HG02798 (cell line): ENCODE measurements at regions not wholly inside any gene's neighbourhood (a gene's known extent, or its start where the extent isn't known, plus 50 kb on each side); places are given as distances from the start of the nearest gene placed in this dataset.

Source experiments
- ATAC-seq: cut with Tn5 transposase; IDR thresholded peaks from one replicate; pipeline ENCODE4 v1.9.1; 2021; ENCODE audit warnings: mild to moderate bottlenecking; ENCODE audit not compliant: unreplicated experiment, poor library complexity

DNA sequence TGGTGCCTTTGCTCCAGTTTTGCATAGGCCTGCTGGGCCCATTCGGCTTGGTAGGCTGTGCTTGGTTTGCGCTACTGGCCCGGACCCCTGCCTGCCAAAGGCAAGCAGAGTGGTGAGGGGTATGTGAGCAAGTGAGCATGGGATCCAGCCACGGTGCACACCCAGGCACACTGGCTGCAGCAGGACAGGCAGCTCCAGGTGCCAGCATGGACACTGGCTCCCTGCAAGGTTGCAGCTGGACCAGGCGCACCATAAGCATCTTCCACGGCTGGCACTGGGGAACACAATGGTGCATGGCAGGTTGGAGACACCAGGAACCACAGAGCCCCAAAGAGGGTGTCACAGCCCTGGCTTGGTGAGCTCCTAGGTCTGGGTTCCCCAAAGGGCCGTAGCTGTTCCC, 693.5 kb upstream of the PTBP2 start:
- ATAC-seq: no peak

DNA sequence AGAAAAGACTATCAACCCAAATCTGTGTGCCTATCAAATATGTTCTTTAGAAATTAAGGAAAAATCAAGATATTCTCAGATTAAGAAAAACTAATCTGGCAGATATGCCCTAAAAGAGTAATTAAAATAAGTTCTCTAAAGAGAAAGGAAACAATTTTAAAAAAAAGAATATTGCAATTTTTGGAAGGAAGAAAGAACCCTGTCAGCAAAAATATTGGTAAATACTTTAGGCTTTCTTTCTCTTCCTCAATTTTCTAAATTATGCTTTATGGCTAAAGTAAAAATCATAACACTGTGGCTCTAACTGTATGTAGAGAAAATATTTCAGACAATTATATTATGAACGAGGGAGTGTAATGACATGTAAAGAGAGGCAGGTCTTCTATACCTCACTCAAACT, 691.3 kb upstream of the PTBP2 start:
- no peak for ATAC-seq

DNA sequence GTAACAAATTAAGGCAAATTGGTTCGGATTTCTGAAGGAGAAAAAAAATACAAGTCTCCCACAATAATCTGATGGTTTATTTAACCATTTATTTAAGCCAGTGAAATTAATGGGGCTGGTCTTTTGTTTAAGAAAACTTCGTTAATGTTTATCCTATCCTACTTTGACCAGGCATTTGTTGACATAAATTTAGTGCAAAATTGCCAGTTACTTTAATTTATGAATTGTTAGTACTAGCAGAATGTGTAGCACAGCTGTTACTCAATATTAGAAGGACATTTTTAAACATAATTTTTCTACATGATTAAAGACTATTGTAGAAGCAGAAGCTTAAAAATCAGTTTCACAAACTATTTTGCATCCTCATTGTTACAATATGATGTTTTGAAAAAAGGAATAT, 687.6 kb upstream of the PTBP2 start:
- ATAC-seq: no peak

DNA sequence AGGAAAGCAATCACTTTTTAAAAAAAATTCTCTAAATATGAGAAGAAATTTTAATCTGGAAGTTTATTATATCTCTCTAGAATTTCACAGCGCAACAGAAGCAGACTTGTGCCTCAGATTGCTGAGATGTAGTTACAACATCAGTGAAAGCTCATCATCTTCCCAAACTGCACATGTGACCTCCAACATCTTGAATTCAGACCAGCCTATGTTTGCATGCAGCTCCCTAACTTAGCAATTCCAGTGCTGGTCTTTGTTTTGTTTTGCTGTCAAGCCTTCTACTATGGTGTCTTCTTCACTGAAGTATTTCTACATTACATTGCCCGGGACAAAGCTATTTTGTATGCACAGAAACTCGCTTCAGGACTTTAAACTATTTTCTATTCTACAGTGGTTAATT, 684.8 kb upstream of the PTBP2 start:
- no peak for ATAC-seq

DNA sequence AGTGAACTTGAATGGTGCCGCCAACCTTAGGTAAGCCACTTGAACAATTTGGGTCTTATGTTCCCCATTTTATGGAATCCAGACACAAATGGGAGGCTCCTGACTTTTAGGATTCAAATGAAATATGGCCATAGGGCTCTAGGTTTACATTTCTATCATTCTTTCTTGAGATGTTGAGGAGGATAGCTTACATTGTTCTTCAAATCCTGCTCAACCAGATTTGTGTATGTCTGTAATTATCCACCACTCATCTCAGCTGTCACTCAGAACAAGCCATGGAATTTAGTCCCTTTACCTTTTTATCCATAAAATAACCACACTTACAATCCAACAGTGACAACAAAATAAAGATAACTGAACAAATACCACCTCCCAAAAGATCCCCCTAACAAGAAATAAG, 682.9 kb upstream of the PTBP2 start:
- ATAC-seq: no peak

DNA sequence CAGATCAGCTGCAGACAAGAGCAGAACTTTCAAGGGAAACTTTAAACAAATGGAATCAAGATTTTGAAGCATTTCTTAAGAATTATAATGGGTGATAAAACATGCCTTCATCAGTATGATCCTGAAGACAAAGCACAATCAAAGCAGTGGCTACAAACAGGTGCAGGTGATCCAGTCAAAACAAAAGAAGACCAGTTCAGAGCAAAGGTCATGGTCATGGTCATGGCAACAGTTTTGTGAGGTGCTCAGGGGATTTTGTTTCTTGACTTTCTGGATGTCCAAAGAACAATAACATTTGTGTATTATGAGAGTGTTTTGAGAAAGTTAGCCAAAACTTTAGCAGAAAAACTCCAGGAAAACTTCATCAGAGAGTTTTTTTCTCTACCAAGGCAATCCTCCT, 681.7 kb upstream of the PTBP2 start:
- ATAC-seq: no peak

DNA sequence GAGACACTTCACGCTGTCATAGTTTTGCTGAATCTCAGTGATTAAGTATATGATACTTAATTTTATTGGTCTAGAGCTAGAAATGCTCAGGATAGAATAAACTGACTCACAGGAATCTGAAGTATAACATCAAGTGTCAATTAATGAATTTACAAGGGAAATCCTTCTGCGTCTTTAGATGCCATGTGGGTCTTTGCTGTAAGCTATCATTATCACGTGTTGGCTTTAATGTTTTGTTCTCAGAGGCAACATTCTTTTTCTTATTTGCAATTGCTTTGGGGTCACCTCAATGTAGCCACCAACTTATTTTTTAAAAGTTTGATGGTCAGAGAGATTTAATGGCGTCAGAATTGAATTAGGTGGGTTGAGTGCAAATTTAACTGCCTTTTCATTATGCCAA, 680.1 kb upstream of the PTBP2 start:
- no peak for ATAC-seq

DNA sequence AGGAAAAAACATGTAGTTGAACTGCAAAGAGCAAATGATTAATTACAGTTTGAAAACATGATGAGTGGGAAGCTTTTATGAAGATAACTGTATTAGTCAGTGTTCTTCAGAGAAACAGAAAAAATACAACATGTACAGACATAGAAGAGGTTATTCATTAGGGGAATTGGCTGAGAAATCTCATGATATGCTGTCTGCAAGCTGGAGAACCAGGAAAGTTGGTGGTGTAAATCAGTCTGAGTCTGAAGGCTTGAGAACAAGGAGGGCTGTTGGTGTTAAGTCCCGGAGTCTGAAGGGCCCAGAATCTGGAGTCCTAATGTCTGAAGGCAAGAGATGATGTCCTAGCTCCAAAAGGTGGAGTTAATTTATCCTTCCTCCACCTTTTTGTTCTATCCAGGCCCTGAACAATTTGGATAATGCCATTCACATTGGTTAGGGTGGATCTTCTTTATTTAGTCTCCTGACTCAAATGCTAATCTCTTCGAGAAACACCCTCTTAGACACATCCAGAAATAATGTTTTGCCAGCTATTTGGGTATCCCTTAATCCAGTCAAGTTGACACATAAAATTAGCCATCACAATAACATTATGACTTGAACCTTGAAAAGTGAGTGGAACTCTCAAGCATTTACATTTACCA, 672.9 kb upstream of the PTBP2 start:
- ATAC-seq: no peak

DNA sequence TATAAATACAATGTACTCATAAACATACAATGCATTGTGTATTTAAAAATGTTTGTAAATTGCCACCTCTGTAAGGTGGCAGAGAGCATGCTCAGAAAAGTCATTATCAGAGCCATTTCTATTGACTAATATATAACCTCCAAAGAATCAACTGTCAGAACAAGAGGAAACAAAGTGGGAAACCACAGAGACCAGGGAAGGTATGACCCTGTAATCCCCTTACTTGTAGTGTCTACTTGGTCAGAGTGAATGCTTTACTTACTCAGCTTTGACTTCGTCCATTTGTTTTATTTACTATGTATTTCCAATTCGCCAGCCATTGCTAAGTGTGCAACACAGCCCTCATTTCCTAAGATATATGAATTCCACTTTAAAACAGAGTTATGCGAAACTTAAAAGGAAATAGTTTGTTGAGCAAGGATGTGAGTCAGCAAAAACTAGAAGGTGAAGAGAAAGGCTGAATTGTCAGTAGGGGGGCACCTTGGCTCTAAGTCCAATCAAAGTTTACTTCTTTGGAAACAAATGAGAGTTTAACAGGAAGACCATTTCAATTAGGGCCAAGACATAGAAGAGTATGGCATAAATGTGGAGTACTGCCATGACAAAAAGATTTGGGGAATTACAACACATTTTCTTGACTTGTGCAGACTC, 671.7 kb upstream of the PTBP2 start:
- ATAC-seq: no peak

DNA sequence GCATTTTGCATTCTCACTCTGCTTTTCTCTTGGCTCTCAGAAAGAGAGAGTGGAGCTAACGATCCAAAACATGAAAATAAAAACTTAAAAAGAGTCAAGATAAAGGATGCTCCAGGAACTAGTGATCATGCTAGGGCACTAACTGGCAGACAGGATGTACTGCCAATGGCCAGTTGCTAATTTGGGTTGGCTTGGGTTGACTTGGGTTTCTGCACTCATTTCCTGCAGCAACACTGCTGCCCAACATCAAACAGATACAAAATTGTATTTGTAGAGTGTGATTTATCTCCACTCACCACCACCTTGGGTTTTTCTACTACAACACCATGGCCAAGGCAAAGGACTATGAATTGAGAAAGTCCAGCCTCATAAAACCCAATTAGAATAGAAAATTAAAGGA, 662.3 kb upstream of the PTBP2 start:
- no peak for ATAC-seq

DNA sequence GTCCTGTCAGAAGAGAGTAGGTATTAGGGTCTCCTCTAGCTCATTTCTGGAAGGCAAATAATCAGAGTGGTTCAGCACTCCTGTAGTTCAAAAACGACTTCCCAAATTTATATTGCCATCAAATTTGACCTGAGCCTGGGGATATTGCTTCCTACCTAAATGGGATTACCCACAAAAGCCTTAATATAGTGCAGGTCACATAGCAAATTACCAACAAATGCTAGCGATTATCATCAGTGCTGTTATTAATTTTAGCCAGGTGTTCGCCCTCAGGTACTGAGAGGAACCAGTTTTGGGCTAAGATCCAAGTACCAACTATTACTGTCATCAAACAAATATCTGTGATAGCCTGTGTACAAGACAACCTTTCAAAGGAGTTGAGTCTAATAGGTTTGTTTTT, 661.8 kb upstream of the PTBP2 start:
- ATAC-seq: no peak

DNA sequence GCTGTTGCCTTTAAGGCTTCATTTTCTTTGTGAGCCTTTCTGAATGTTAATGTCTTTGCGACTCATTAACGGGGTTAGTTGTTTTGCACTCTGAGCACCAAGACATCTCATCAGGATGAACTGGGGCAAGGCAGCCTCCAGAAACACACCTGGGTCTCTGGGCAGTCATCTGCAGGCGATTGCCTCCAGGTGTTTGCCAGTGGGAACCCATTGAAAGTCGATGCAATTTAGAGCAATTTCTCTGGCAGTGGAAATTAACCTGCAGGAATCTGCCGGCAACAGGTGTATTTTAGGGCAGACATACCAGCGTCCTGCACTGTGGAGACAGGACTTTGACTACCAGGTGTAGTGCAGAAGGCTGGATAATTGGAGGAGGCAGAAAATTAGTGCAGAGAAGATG, 661.0 kb upstream of the PTBP2 start:
- no peak for ATAC-seq

DNA sequence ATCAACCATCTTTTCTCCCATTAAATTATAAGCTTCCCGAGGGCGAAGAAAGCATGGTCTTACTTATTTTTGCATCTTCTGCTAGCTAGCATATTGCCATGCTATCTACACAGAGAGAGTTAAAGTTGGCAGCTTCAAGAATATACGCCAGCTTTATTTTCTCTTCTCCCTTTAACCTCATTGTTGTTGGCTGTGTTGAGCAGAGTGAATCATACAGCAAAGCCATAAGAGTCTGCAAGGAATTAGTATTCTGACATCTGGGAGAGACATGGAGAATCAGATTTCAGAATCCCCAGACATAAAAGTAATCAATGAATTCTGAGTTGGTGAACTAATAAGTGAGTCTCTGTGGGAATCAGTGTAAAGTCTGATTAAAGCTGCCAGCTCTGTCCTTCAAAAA, 649.6 kb upstream of the PTBP2 start:
- no peak for ATAC-seq

DNA sequence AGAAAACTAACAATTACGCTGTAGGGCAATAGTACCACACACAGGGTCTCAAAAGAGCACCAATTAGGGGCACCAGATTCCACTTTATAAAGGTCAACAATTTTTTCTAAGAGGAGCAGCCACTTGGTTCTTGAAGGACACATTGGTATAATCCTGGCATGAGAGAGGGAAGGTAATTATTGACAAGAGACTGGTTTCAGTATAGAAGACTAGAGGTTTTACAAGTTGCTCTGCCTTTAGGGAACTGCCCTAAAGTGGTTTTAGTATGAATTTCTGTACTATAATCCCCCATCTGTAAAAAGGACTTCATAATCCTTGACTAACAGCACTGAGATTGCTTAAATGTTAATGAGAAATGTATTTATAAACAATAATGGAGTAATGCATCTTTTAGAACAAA, 648.5 kb upstream of the PTBP2 start:
- no peak for ATAC-seq

DNA sequence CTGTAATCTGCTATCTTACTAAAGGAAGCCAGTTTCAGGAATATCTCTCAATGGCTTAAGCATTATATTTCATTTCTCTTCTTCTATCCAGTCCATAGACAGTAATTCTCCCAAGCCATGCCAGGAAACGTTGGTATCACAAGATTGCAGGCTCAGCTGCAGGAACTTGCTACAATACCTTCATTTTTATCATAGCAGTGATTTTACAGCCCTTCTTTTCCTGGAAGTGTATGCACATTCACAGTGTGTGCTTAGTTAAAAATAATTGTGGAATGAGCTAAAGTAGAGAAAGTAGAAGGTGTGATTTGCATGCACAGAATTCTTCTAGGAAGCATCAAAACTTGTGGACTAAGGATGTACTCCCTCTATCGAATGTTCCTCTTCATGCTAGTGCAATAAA, 647.2 kb upstream of the PTBP2 start:
- ATAC-seq: no peak

DNA sequence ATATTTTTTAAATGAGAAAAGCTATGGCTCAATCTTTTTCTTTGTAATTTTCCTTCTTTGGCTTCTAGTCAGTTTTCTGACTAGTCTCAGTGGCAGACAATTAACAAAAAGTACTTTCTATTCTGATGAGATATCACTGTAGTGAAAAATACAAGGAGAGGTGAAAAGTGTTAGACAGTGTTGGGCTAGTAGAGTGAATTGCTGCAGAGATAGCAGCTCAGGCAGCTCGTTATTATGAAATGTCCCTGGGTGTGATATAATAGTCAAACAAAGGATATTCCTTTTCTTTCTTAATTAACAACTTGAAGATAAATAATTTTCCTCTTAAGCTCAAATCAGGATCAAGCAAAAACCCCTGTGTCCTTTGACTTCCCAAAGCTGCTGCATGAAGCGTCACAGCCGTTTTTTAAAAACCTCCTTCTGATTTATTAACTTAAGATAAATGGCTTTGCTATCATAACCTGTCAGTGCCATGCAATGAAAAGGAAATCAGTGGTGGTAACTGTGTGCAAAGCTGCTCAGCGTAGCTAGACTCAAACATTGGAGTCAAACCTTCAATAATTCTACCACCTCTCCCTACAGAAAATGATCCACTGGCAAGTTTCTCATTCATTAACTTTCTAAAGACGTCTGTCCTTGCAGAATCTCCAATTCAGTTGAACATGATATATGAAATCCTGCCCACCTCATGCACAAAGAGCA, 646.6 kb upstream of the PTBP2 start:
- ATAC-seq: no peak

DNA sequence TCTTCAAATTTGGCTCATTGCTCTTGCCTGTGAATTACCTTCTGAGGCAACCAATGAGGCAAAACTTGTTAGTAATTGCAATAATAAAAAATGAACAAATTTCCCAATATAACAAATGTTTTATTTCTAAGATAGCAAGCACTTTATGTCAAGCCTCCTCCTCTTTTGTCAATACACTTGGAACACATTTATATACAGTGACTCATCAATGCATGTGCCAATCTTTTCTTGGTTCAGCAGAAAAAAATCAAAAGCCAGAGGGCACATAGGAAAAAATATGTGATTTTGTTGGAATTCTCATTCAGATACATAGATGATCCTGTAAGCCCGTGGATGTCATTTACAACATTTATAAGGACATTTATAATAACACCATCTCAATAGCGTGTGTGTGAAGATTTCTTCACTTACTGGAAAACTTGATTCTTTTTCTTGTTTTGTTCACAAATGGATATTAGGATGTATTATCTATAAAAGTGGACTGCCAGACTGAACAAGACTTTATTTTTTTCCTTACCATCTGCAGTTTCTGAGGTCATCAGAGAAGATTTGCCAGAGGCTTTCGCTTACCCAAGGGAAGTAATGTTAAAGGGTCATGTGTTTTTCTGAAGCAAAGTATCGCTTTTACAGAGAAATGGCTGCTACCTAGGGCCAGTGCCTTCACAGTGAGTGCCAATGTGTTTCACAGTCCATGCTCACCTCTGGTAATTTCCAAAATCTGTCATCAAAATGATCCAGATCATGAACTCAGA, 645.7 kb upstream of the PTBP2 start:
- ATAC-seq: no peak

DNA sequence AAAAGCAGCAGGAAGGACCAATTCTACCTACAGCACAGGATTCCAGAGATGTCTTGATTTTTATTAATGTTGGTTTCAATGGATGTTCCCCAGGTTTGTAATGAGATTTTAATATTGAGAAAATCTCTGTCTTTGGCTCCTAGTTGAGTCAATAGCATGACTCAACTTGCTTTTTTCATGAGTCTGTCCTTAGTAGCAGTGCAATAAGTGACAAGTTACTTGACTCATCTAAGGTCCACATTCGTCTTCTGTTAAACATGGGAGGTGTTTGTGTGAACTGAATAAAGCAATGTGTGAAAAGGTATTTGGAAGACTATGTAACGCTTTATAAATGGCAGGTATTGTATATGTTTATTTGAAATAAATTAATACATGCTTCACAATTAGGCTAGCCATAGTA, 645.0 kb upstream of the PTBP2 start:
- no peak for ATAC-seq

DNA sequence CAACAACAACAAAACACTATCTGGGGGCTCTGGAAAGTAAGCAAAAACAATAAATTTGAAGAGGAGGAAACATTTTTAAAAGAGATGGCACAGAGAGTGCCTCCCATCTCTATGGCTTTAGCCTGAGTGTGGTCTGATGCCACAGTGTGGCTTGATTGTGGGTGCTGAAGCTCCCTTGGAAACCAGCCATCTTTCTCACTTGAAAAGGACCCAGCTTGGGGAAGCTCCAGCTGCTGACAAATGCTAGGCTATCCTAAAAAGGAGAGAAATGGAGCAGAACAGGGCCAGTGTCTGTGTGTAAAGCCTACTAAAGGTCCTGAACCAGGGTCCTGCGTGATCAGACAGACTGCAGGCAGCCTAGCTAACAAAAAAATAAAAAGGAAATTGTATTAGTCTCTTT, 642.0 kb upstream of the PTBP2 start:
- ATAC-seq: no peak

DNA sequence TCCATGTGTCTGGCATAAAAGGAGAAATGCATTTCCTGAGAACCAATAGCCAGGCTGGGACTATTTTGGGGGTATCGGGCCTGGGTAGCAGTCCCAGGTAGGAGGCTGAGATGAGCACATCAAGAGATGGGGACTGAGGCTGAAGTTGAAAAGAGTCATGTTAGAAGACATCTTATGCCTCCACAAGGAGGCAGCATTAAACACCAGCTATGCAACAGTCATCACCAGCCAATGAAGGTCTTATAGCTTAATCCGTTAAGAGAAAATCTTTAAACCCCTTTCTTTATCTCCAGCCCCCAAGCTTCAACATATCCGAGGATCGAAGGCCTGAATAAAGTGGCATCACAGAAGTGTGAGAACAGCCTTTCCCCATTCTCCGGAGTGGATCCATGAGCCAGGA, 640.7 kb upstream of the PTBP2 start:
- ATAC-seq: no peak

DNA sequence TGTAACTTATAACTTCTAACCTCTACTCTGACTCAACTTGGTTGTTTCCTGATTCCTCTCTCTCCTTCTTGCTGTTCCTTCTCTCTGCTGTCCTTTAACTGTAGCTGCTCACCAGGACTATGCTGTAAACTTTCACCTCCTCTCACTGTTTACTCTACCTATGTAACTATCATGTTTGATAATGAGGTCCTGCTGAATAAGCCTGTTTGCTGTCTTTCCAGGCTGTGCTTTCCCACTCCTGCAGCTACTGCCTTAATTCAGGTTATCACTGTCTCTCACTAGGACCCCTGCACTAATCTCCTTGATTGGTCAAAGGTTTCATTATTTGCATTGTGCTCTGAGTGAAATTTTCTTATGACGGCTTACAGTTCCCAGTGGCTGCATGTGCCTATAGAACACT, 633.9 kb upstream of the PTBP2 start:
- ATAC-seq: no peak
